Hepatocyte (in vitro differentiated cells): ENCODE measurements at regions not wholly inside any gene's neighbourhood (a gene's known extent, or its start where the extent isn't known, plus 50 kb on each side); places are given as distances from the start of the nearest gene placed in this dataset.

ENCODE experiments used
- DNase-seq: peaks from one replicate; pipeline ENCODE4 v3.0.0-alpha.2; 2016; ENCODE audit warnings: low spot score
- H2AFZ ChIP-seq: fragments of 200-600 bp; sonication (generic); 2 replicates; pipeline ENCODE4 v1.6.0; 2016; ENCODE audit warnings: antibody characterized with exemption, mild to moderate bottlenecking
- H3K27ac ChIP-seq: fragments of 200-600 bp; sonication (generic); 2 replicates; pipeline ENCODE4 v1.5.1; 2016; ENCODE audit warnings: mild to moderate bottlenecking
- H3K27me3 ChIP-seq: fragments of 200-600 bp; sonication (generic); 2 replicates; pipeline ENCODE4 v1.6.1; 2016
- H3K36me3 ChIP-seq: fragments of 200-600 bp; sonication (generic); replicated peaks from 2 replicates; pipeline ENCODE4 v1.5.1; 2016; ENCODE audit warnings: low read depth; ENCODE audit not compliant: insufficient read depth
- H3K4me1 ChIP-seq: fragments of 200-600 bp; sonication (generic); 2 replicates; pipeline ENCODE4 v1.5.1; 2016; ENCODE audit warnings: mild to moderate bottlenecking, moderate library complexity; ENCODE audit not compliant: insufficient read depth
- H3K4me2 ChIP-seq: fragments of 200-600 bp; sonication (generic); 2 replicates; pipeline ENCODE4 v1.6.0; 2016
- H3K4me3 ChIP-seq: fragments of 200-600 bp; sonication (generic); 2 replicates; pipeline ENCODE4 v1.5.1; 2016; ENCODE audit warnings: mild to moderate bottlenecking
- H3K79me2 ChIP-seq: fragments of 200-600 bp; sonication (generic); 2 replicates; pipeline ENCODE4 v1.6.0; 2017; ENCODE audit warnings: mild to moderate bottlenecking
- H3K9me2 ChIP-seq: fragments of 200-600 bp; sonication (generic); replicated peaks from 2 replicates; pipeline ENCODE4 v1.6.0; 2017; ENCODE audit warnings: mild to moderate bottlenecking; ENCODE audit not compliant: insufficient read depth
- H3K9me3 ChIP-seq: fragments of 200-600 bp; sonication (generic); 2 replicates; pipeline ENCODE4 v1.5.1; 2016; ENCODE audit warnings: low read depth, mild to moderate bottlenecking
- H4K20me1 ChIP-seq: fragments of 200-600 bp; sonication (generic); 2 replicates; pipeline ENCODE4 v1.6.0; 2016; ENCODE audit warnings: mild to moderate bottlenecking; ENCODE audit not compliant: insufficient read depth, poor library complexity, severe bottlenecking
- EZH2 ChIP-seq: fragments of 200-600 bp; sonication (generic); IDR thresholded peaks from 2 replicates; pipeline ENCODE4 v1.6.1; 2016; ENCODE audit warnings: antibody characterized with exemption, mild to moderate bottlenecking, borderline replicate concordance
- EZH2phosphoT487 ChIP-seq: fragments of 200-600 bp; sonication (generic); IDR thresholded peaks from one replicate; pipeline ENCODE4 v1.6.1; 2018; ENCODE audit warnings: antibody characterized with exemption, mild to moderate bottlenecking, low read depth, moderate library complexity; ENCODE audit not compliant: unreplicated experiment, severe bottlenecking
- WGBS: methylation state at CpG from one replicate; pipeline ENCODE4 v1.1.6; 2016; ENCODE audit warnings: low lambda C conversion rate; ENCODE audit errors: missing lambda C conversion rate; 5-methylcytosine and 5-hydroxymethylcytosine counted together
- TF ChIP-seq, protein P1 (sequence below): fragments of 200-600 bp; sonication (generic); IDR thresholded peaks from 2 replicates; pipeline ENCODE4 v1.5.1; 2016; ENCODE audit warnings: antibody characterized with exemption, mild to moderate bottlenecking; ENCODE audit not compliant: poor library complexity

DNA sequence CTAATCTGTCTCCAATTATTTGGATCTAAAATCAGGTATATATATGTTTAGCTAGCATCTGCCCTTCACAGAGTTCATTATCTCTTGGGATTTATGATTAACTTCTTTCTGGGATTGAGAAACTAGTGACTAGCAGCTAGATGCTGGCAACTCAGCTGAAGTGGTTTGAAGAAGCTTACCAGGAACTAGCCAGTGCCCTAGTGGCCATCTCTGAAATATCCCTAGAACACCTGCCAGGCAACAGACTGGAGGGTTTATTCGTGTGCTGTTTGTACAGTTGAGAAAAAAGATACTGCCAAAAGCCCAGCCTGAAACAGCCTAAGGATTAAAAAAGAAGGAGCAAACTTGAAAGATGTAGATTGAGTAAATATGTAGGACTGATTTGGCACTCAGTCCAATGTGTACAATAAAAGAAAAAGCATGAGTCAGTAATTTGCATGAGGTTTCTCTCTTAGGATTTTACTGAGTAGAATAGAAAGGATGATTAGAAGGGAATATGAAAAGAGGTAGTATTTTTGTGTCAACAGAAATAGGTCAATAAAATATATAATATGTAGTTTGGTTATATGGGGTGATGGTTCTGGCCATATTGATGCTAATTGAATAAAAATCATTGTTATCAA, 1144.6 kb upstream of the ADGRL2 start:
- 20% methylated on average over 1 of the region's 1 CpG for WGBS
- TF ChIP-seq, protein P1, sequence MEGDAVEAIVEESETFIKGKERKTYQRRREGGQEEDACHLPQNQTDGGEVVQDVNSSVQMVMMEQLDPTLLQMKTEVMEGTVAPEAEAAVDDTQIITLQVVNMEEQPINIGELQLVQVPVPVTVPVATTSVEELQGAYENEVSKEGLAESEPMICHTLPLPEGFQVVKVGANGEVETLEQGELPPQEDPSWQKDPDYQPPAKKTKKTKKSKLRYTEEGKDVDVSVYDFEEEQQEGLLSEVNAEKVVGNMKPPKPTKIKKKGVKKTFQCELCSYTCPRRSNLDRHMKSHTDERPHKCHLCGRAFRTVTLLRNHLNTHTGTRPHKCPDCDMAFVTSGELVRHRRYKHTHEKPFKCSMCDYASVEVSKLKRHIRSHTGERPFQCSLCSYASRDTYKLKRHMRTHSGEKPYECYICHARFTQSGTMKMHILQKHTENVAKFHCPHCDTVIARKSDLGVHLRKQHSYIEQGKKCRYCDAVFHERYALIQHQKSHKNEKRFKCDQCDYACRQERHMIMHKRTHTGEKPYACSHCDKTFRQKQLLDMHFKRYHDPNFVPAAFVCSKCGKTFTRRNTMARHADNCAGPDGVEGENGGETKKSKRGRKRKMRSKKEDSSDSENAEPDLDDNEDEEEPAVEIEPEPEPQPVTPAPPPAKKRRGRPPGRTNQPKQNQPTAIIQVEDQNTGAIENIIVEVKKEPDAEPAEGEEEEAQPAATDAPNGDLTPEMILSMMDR = peak; percentile 45
- no peak for TF ChIP-seq EZH2phosphoT487
- no peak for TF ChIP-seq EZH2
- peak overlapping the region; percentile 32 for H3K4me2 ChIP-seq

DNA sequence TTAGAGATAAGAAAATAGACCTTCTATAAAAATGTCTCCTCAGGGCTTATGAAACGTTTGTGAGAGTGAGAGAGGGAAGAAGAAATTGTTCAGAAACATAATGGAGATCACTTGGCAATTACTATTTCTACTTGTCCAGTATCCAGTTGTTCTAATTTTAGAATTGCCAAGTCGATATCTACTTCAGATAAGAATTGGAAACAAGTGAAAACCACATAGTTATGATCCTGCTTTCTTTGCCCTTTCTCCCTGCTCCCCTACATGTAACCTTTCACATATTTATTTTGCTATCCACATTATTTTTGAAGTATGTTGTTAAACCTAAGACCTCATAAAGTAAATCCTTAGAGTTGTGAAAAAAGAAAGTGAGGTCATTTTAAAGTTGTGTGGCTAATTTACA, 1154.7 kb upstream of the ADGRL2 start:
- no peak overlapping the region for H2AFZ ChIP-seq
- no peaks in the 10 kb centered on the region for H3K9me3 ChIP-seq
- DNase-seq = no peak
- no peak overlapping the region for H3K27ac ChIP-seq
- TF ChIP-seq EZH2phosphoT487 = no peak
- TF ChIP-seq, protein P1 = no peak
- no peak for TF ChIP-seq EZH2
- WGBS = 37% methylated on average over 2 of the region's 2 CpGs
- H3K9me2 ChIP-seq = no peaks in the 10 kb centered on the region
- no peaks in the 10 kb centered on the region for H4K20me1 ChIP-seq
- H3K79me2 ChIP-seq = no peaks in the 10 kb centered on the region
- no peaks in the 10 kb centered on the region for H3K36me3 ChIP-seq
- no peak overlapping the region for H3K4me2 ChIP-seq
- H3K4me1 ChIP-seq = no peaks in the 10 kb centered on the region
- H3K27me3 ChIP-seq = no peaks in the 10 kb centered on the region
- no peak overlapping the region for H3K4me3 ChIP-seq

More for the DNA sequence above, 1144.6 kb upstream of the ADGRL2 start:
- Histone ChIP-seq H3K27me3 (no peaks in the 10 kb centered on the region), H3K27ac (peak overlapping the region; percentile 42), H3K36me3 (no peaks in the 10 kb centered on the region), H3K9me3 (no peaks in the 10 kb centered on the region), H2AFZ (no peak overlapping the region), H3K4me3 (no peak overlapping the region), H3K79me2 (no peaks in the 10 kb centered on the region), H4K20me1 (no peaks in the 10 kb centered on the region), H3K4me1 (peaks cover 16% of the 10 kb centered on the region), H3K9me2 (no peaks in the 10 kb centered on the region)
- peak; percentile 71 for DNase-seq

DNA sequence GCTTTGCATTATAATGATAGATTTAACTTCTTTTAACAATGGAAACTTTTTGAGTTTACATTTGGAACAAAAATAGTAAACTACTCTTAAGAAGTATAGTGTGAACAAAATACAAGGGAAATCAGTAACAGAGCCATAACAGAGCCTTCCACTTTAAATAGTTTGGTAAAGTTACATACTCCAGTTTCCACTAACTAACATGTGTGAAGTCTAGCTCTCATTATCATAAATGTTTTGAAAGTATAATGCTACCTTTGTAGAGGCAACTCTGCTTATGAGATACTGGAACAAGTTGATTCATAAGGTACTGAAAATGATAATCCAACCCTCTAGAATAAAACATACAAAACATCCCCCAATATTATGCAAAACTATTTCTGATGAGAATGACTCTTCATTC, 1155.1 kb upstream of the ADGRL2 start:
- no peaks in the 10 kb centered on the region for H3K36me3 ChIP-seq
- no peaks in the 10 kb centered on the region for H3K4me1 ChIP-seq
- H3K9me2 ChIP-seq = no peaks in the 10 kb centered on the region
- no peak overlapping the region for H3K27ac ChIP-seq
- TF ChIP-seq, protein P1 = no peak
- no peak for TF ChIP-seq EZH2
- TF ChIP-seq EZH2phosphoT487 = no peak
- H3K4me3 ChIP-seq = no peak overlapping the region
- H3K27me3 ChIP-seq = no peaks in the 10 kb centered on the region
- no peaks in the 10 kb centered on the region for H4K20me1 ChIP-seq
- no peak for DNase-seq
- no peaks in the 10 kb centered on the region for H3K79me2 ChIP-seq
- H2AFZ ChIP-seq = no peak overlapping the region
- H3K9me3 ChIP-seq = no peaks in the 10 kb centered on the region
- no peak overlapping the region for H3K4me2 ChIP-seq

DNA sequence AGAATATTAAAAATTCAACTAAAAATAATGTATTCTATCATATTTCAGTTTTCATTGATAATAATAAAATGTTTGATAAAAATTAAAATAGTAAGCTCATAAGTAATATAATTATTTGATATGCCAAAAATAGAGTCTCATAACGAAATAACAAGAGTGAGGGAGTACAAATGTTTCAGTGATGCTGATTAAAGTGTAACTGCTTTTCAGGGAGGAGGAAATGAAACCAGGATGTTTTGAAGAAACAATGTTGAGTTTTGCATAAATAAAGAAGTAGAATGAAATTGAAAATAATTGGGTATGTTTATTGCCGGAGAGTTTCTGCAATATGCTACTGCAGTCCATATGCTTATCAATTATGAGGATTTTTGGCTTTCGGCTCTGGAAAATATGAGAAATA, 1159.8 kb upstream of the ADGRL2 start:
- Histone ChIP-seq H3K79me2 (no peaks in the 10 kb centered on the region), H3K27ac (no peak overlapping the region), H3K9me3 (no peaks in the 10 kb centered on the region), H3K36me3 (no peaks in the 10 kb centered on the region), H3K9me2 (no peaks in the 10 kb centered on the region), H2AFZ (no peak overlapping the region), H4K20me1 (no peaks in the 10 kb centered on the region), H3K4me1 (no peaks in the 10 kb centered on the region), H3K27me3 (no peaks in the 10 kb centered on the region), H3K4me2 (no peak overlapping the region), H3K4me3 (no peak overlapping the region)
- no peak for DNase-seq
- WGBS = 96% methylated on average over 3 of the region's 3 CpGs
- TF ChIP-seq EZH2phosphoT487 = no peak
- TF ChIP-seq, protein P1 = no peak
- no peak for TF ChIP-seq EZH2
